NCI-H345 (cell line): ENCODE measurements at regions not wholly inside any gene's neighbourhood (a gene's known extent, or its start where the extent isn't known, plus 50 kb on each side); places are given as distances from the start of the nearest gene placed in this dataset.
"Not testable (repeated sequence)": the region's sequence is repeated elsewhere in the genome, so short reads cannot be mapped to it uniquely, and the experiment has no call there.

Experiments used
- DNase-seq: peaks from one replicate; lab custom pipeline; 2025; lab: John Stamatoyannopoulos, UW

- peak; percentile 16 for DNase-seq
Observed at GRCh38 chrX:40245488-40246071, 147.8 kb upstream of the BCOR start.

- DNase-seq = no peak
Observed at GRCh38 chrX:40244980-40245379, 147.2 kb upstream of the BCOR start.

- DNase-seq = no peak
Observed at GRCh38 chrX:40243755-40244515, 146.2 kb upstream of the BCOR start.

GRCh38 chrX:40240844-40241243, 143.1 kb upstream of the BCOR start:
- no peak for DNase-seq

GRCh38 chrX:40237731-40238178, 140.0 kb upstream of the BCOR start:
- DNase-seq = peak; percentile 37

GRCh38 chrX:40230646-40231045, 132.9 kb upstream of the BCOR start:
- DNase-seq = no peak

- no peak for DNase-seq
Observed at GRCh38 chrX:40227125-40227524, 129.4 kb upstream of the BCOR start.

GRCh38 chrX:40224658-40225057, 126.9 kb upstream of the BCOR start:
- no peak for DNase-seq

- DNase-seq = not testable (repeated sequence)
Observed at GRCh38 chrX:40222612-40223011, 124.9 kb upstream of the BCOR start.

- DNase-seq = no peak
Observed at GRCh38 chrX:40213092-40213491, 115.3 kb upstream of the BCOR start.

GRCh38 chrX:40209951-40210617, 112.3 kb upstream of the BCOR start:
- no peak for DNase-seq

- DNase-seq = no peak
Observed at GRCh38 chrX:40207626-40208025, 109.9 kb upstream of the BCOR start.

GRCh38 chrX:40205471-40205870, 107.7 kb upstream of the BCOR start:
- DNase-seq = no peak

- DNase-seq = no peak
Observed at GRCh38 chrX:40202456-40202855, 104.7 kb upstream of the BCOR start.

GRCh38 chrX:40201329-40201885, 103.6 kb upstream of the BCOR start:
- DNase-seq = no peak

GRCh38 chrX:40199704-40200103, 101.9 kb upstream of the BCOR start:
- no peak for DNase-seq

GRCh38 chrX:40197071-40197470, 99.3 kb upstream of the BCOR start:
- no peak for DNase-seq

- no peak for DNase-seq
Observed at GRCh38 chrX:40195368-40195767, 97.6 kb upstream of the BCOR start.

- DNase-seq = no peak
Observed at GRCh38 chrX:40192196-40192595, 94.4 kb upstream of the BCOR start.

- DNase-seq = no peak
Observed at GRCh38 chrX:40189637-40190036, 91.9 kb upstream of the BCOR start.

- no peak for DNase-seq
Observed at GRCh38 chrX:40188573-40189417, 91.0 kb upstream of the BCOR start.

- DNase-seq = no peak
Observed at GRCh38 chrX:40184968-40185367, 87.2 kb upstream of the BCOR start.
